HCT116 (cell line): ENCODE measurements at regions not wholly inside any gene's neighbourhood (a gene's known extent, or its start where the extent isn't known, plus 50 kb on each side); places are given as distances from the start of the nearest gene placed in this dataset.
A peak's percentile ranks its signal among the peaks of the same experiment; 100 is the strongest.

ENCODE experiments used
- ATAC-seq: fragments of 200-7000 bp; cut with Tn5 transposase; 2 replicates; pipeline ENCODE4 v1.9.1; 2020; ENCODE audit warnings: mild to moderate bottlenecking, moderate library complexity
- BruUV-seq: library from RNA; stranded (reverse); fragments of 400-500 nt; replicated peaks from 2 replicates; lab custom pipeline; 2021; lab: Mats Ljungman, UMichigan
- CTCF ChIA-PET: fragments of 300-600 bp; sonication (Branson Sonifier 250); formaldehyde crosslinking; loops from one replicate; lab custom pipeline; 2021; ENCODE audit warnings: antibody characterized with exemption; lab: Charles Lee
- POLR2A ChIA-PET: fragments of 300-600, 350-600 bp; sonication (Branson Sonifier 250); formaldehyde crosslinking; loops from one replicate; lab custom pipeline; 2021; ENCODE audit warnings: antibody characterized with exemption; lab: Charles Lee
- RAD21 ChIA-PET, 2 experiments: fragments of 300-600 bp; sonication (Branson Sonifier 250); formaldehyde crosslinking; loops; one replicate each; lab custom pipeline; 2023; ENCODE audit warnings: low total read pairs in 2 of 2; ENCODE audit not compliant: uncharacterized antibody in 2 of 2, unreplicated experiment in 2 of 2, low non-redundant PET in 1 of 2; lab: Charles Lee
- DNase-seq: peaks from one replicate; pipeline ENCODE4 v3.0.0-alpha.2; 2010; ENCODE audit warnings: low read depth, low spot score
- H2AFZ ChIP-seq: fragments of 200-600 bp; shearing (Covaris generic), sonication (generic); 2 replicates; pipeline ENCODE4 v1.6.1; 2017; ENCODE audit warnings: low read depth, mixed run types, mixed read lengths, antibody characterized with exemption, low read length; ENCODE audit not compliant: poor library complexity, severe bottlenecking
- H3K27ac ChIP-seq: 2 replicates; pipeline ENCODE4 v1.5.1; 2012; ENCODE audit warnings: low read depth, low read length
- H3K27me3 ChIP-seq: fragments of 200-600 bp; sonication (generic); 2 replicates; pipeline ENCODE4 v1.6.1; 2016; ENCODE audit warnings: mixed run types, low read length, mixed read lengths; ENCODE audit not compliant: insufficient read depth
- H3K36me3 ChIP-seq, 2 experiments: fragments of 200-500 bp in 1 of 2; fragments of 200-600 bp in 1 of 2; sonication (Bioruptor generic) in 1 of 2; sonication (generic) in 1 of 2; 2 replicates each; pipeline versions ENCODE4 v1.5.1 to v1.6.1; 2014 to 2016; ENCODE audit warnings: low read length in 2 of 2, inconsistent platforms in 1 of 2, mixed read lengths in 1 of 2, mixed run types in 1 of 2; ENCODE audit not compliant: insufficient read depth in 2 of 2, control insufficient read depth in 1 of 2
- H3K4me1 ChIP-seq, 2 experiments: fragments of 200-600 bp in 1 of 2; sonication (generic) in 1 of 2; 2 replicates each; pipeline versions ENCODE4 v1.5.1 to v1.6.1; 2012 to 2017; ENCODE audit warnings: low read length in 2 of 2, inconsistent platforms in 1 of 2, mild to moderate bottlenecking in 1 of 2, mixed read lengths in 1 of 2, mixed run types in 1 of 2, moderate library complexity in 1 of 2; ENCODE audit not compliant: insufficient read depth in 2 of 2, control insufficient read depth in 1 of 2
- H3K4me2 ChIP-seq: fragments of 200-600 bp; sonication (generic); 2 replicates; pipeline ENCODE4 v1.6.1; 2017; ENCODE audit warnings: mixed run types, low read length, mixed read lengths
- H3K4me3 ChIP-seq, 2 experiments: fragments of 200-600 bp in 1 of 2; sonication (generic) in 1 of 2; replicated peaks in 1 of 2; 2 replicates each; pipeline ENCODE4 v1.5.1; 2011 to 2016; ENCODE audit warnings: low read length in 2 of 2, control low read depth in 1 of 2, low read depth in 1 of 2, mild to moderate bottlenecking in 1 of 2, mixed read lengths in 1 of 2, mixed run types in 1 of 2
- H3K79me2 ChIP-seq: fragments of 200-600 bp; sonication (generic); 2 replicates; pipeline ENCODE4 v1.6.1; 2017; ENCODE audit warnings: mild to moderate bottlenecking, mixed run types, low read length, moderate library complexity, mixed read lengths; ENCODE audit not compliant: insufficient read depth
- H3K9ac ChIP-seq: fragments of 200-600 bp; sonication (generic); 2 replicates; pipeline ENCODE4 v1.6.1; 2016; ENCODE audit warnings: low read length, mixed read lengths
- H3K9me2 ChIP-seq: fragments of 200-600 bp; sonication (generic), shearing (Covaris generic); 2 replicates; pipeline ENCODE4 v1.6.1; 2017; ENCODE audit warnings: mixed run types, mild to moderate bottlenecking, moderate library complexity; ENCODE audit not compliant: insufficient read depth
- H3K9me3 ChIP-seq, 2 experiments: fragments of 200-500 bp in 1 of 2; fragments of 200-600 bp in 1 of 2; sonication (Bioruptor generic) in 1 of 2; sonication (generic) in 1 of 2; 2 replicates each; pipeline ENCODE4 v1.6.1; 2014 to 2017; ENCODE audit warnings: low read length in 2 of 2, mixed read lengths in 2 of 2, inconsistent platforms in 1 of 2, low read depth in 1 of 2, mild to moderate bottlenecking in 1 of 2, mixed run types in 1 of 2, moderate library complexity in 1 of 2; ENCODE audit not compliant: control insufficient read depth in 1 of 2, insufficient read depth in 1 of 2
- H4K20me1 ChIP-seq: fragments of 200-600 bp; sonication (generic), shearing (Covaris generic); 2 replicates; pipeline ENCODE4 v1.6.1; 2017; ENCODE audit warnings: mixed run types, mild to moderate bottlenecking, moderate library complexity; ENCODE audit not compliant: insufficient read depth
- EZH2phosphoT487 ChIP-seq: fragments of 200-600 bp; IDR thresholded peaks from 2 replicates; pipeline ENCODE4 v1.6.1; 2018; ENCODE audit warnings: antibody characterized with exemption, borderline replicate concordance
- RAD21 ChIP-seq: IDR thresholded peaks from 2 replicates; pipeline ENCODE4 v1.6.1; 2012; ENCODE audit warnings: low read depth, mild to moderate bottlenecking
- intact Hi-C: fragments of 100-400 bp; cut with micrococcal nuclease; formaldehyde crosslinking; loops from 2 replicates; pipeline ENCODE4 v1.10.0; 2022
- TF ChIP-seq, protein P1 (sequence below): IDR thresholded peaks from 2 replicates; pipeline ENCODE4 v1.6.1; 2011; ENCODE audit warnings: mild to moderate bottlenecking, low read length, moderate library complexity; ENCODE audit not compliant: insufficient replicate concordance; ENCODE audit errors: extremely low read depth
- TF ChIP-seq, protein P2 (sequence below), 3 experiments: fragments of 200-600 bp in 1 of 3; sonication (generic) in 1 of 3; IDR thresholded peaks in 2 of 3; conservative IDR thresholded peaks in 1 of 3; 2 replicates each; pipeline ENCODE4 v1.5.1; 2012 to 2017; ENCODE audit warnings: low read depth in 2 of 3, low read length in 2 of 3, antibody characterized with exemption in 1 of 3, borderline replicate concordance in 1 of 3, control low read depth in 1 of 3, mild to moderate bottlenecking in 1 of 3, mixed read lengths in 1 of 3, mixed run types in 1 of 3, moderate library complexity in 1 of 3; ENCODE audit not compliant: insufficient read depth in 1 of 3

DNA sequence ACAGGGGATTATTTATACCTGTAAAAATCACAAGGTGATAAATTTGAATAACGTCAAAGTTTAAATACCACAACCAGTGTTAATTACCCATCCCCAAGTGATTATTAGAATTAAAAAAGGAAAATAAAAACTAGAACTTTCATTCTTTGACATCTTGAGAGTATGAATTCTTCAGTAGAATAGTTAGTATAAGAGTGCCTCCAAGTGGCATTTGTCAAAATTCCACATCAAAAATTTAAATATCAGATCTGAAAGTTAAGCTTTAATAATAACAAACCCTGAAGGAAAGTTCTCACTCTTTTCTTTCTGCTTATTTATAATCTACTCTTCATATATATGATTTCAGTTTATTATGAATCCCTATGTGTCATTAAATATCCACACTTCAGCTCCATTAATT, 273.7 kb upstream of the KYNU start:
- Histone ChIP-seq H3K4me3 (no peak overlapping the region), H3K4me1 (no peaks in the 10 kb centered on the region), H3K27me3 (no peaks in the 10 kb centered on the region), H3K9me3 (no peaks in the 10 kb centered on the region), H3K27ac (no peak overlapping the region), H3K9ac (no peak overlapping the region), H3K4me2 (no peak overlapping the region), H3K9me2 (no peaks in the 10 kb centered on the region), H3K79me2 (no peaks in the 10 kb centered on the region), H3K36me3 (no peaks in the 10 kb centered on the region), H2AFZ (no peak overlapping the region), H4K20me1 (no peaks in the 10 kb centered on the region)
- ATAC-seq = no peak
- ChIA-PET CTCF (interaction anchor here (0.7 to 1.4 kb wide), 6 partner anchors 13 to 464 kb away, joined by 3 to 16 read pairs (median 4); no protein-coding TSS in a partner anchor), POLR2A (no interaction called here), RAD21 (no interaction called here)
- no peak for DNase-seq
- no TSS peak for BruUV-seq
- intact Hi-C loops = loop anchor here (1.0 to 5.0 kb wide), 2 partner anchors 316 to 438 kb away; no protein-coding TSS in a partner anchor
- peak; percentile 63 for TF ChIP-seq RAD21
- no peak for TF ChIP-seq EZH2phosphoT487
- TF ChIP-seq, protein P1, sequence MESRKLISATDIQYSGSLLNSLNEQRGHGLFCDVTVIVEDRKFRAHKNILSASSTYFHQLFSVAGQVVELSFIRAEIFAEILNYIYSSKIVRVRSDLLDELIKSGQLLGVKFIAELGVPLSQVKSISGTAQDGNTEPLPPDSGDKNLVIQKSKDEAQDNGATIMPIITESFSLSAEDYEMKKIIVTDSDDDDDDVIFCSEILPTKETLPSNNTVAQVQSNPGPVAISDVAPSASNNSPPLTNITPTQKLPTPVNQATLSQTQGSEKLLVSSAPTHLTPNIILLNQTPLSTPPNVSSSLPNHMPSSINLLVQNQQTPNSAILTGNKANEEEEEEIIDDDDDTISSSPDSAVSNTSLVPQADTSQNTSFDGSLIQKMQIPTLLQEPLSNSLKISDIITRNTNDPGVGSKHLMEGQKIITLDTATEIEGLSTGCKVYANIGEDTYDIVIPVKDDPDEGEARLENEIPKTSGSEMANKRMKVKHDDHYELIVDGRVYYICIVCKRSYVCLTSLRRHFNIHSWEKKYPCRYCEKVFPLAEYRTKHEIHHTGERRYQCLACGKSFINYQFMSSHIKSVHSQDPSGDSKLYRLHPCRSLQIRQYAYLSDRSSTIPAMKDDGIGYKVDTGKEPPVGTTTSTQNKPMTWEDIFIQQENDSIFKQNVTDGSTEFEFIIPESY = no peak
- TF ChIP-seq, protein P2, sequence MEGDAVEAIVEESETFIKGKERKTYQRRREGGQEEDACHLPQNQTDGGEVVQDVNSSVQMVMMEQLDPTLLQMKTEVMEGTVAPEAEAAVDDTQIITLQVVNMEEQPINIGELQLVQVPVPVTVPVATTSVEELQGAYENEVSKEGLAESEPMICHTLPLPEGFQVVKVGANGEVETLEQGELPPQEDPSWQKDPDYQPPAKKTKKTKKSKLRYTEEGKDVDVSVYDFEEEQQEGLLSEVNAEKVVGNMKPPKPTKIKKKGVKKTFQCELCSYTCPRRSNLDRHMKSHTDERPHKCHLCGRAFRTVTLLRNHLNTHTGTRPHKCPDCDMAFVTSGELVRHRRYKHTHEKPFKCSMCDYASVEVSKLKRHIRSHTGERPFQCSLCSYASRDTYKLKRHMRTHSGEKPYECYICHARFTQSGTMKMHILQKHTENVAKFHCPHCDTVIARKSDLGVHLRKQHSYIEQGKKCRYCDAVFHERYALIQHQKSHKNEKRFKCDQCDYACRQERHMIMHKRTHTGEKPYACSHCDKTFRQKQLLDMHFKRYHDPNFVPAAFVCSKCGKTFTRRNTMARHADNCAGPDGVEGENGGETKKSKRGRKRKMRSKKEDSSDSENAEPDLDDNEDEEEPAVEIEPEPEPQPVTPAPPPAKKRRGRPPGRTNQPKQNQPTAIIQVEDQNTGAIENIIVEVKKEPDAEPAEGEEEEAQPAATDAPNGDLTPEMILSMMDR (IDR thresholded peaks at IDR 0.05 in 2 of 3, conservative IDR thresholded peaks at IDR 0.05 in 1 of 3; ENCODE audit: borderline replicate concordance in 1 of 3, insufficient read depth in 1 of 3, low read depth in 2 of 3, low read length in 2 of 3) = peak; percentile 4 to 48 (median 33); a peak in 4 of 6 replicates
